ENCODE measurements at regions not wholly inside any gene's neighbourhood (a gene's known extent, or its start where the extent isn't known, plus 50 kb on each side); places are given as distances from the start of the nearest gene placed in this dataset.
"Not testable (repeated sequence)": the region's sequence is repeated elsewhere in the genome, so short reads cannot be mapped to it uniquely, and the experiment has no call there.

GRCh38 chr1:234841281-234841680, 231.3 kb upstream of the IRF2BP2 start:
- DNase-seq (ENCODE audit: low read depth): no peak

- DNase-seq (ENCODE audit: low read depth): no peak
These were observed 230.9 kb upstream of the IRF2BP2 start for GRCh38 chr1:234840843-234841242.

- DNase-seq (ENCODE audit: low read depth): no peak
These were observed 230.3 kb upstream of the IRF2BP2 start for GRCh38 chr1:234840253-234840652.

DNA sequence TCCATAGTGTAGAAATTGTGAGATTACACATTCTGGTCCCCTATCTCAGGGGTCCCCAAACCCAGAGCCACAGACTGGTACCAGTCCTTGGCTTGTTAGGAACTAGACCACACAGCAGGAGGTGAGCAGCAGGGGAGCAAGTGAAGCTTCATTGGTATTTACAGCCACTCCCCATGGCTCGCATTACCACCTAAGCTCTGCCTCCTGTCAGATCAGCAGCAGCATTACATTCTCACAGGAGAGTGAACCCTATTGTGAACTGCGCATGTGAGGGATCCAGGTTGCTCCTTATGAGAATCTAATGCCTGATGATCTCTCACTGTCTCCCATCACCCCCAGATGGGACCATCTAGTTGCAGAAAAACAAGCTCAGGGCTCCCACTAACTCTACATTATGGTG, 229.7 kb upstream of the IRF2BP2 start:
- DNase-seq (ENCODE audit: low read depth): no peak

DNA sequence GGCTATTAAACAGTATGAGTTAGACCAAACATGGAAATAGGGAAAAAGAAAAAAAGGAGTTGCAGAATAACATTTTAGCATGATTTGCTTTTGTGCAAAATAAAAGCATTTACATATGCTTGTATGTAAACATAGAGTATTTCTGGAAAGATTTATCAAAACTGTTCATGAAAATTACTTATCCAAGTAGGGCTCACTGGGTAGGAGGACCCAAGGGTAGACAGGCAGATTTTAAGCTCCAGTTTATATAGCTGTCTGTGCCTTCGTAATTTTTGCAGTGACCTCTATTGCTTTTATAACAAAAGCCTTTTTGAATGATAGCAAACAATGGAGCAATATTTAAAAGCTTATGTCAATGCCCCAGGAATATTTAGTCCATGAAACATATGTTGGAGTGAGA, 228.8 kb upstream of the IRF2BP2 start:
- DNase-seq (ENCODE audit: low read depth): no peak

DNA sequence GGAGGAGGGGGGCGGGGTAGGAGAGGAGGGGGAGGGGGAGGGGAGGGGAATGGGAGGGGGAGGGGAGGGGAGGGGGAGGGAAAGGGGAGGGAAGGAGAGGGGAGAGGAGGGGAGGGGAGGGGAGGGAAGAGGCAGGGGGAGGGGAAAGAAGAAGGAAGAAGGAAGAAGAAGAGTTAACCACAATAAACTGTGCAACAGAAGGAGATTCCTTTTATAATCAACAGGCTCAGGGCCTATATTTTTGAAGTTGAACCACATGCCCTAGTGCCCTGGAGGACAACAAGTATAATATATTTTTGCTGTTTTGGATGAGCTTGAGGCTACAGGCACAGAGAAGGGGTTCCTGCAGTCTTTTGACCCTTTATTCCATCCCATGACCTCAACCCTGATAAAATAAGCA, 228.2 kb upstream of the IRF2BP2 start:
- DNase-seq (ENCODE audit: low read depth): no peak

DNA sequence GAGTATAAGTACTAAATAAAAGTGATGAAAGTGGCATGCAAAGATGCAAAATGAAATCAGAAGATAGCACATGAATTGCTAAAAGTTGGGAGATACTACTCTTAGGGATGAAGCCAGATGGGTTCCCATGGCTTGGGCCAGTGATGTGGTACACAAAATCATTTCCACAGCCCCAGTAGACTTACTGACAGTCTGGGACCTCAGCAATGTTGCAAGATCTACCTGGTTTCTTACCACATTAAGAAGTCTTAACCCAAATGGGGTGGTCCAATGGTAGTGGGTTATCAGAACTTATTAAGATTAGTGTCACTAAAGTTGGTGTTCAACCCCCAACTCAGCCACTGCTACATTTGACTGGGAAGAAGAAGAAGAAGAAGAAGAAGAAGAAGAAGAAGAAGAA, 227.7 kb upstream of the IRF2BP2 start:
- no peak for DNase-seq (ENCODE audit: low read depth)

GRCh38 chr1:234836776-234837357, 226.9 kb upstream of the IRF2BP2 start:
- no peak for DNase-seq (ENCODE audit: low read depth)

- no peak for DNase-seq (ENCODE audit: low read depth)
These were observed 226.2 kb upstream of the IRF2BP2 start for GRCh38 chr1:234836045-234836681.

GRCh38 chr1:234835239-234835638, 225.3 kb upstream of the IRF2BP2 start:
- no peak for DNase-seq (ENCODE audit: low read depth)

DNA sequence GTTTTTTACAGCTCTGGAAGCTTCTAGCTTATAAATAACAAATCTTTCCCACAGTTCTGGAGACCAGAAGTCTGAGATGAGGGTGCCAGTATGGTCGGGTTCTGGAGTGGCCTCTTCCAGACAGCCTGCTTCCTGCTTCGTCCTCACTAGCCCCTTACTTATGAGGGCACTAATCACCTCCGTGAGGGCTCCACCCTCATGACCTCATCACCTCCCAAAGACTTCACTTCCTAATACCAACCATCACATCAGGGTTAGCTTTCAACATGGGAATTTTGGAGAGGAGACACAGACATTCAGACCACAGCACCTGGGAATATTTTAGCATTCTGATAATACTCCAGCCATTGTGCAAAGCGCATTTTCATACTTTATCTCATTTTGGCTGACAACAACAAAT, 223.7 kb upstream of the IRF2BP2 start:
- no peak for DNase-seq (ENCODE audit: low read depth)

GRCh38 chr1:234833118-234833517, 223.1 kb upstream of the IRF2BP2 start:
- DNase-seq (ENCODE audit: low read depth): no peak

GRCh38 chr1:234827656-234828055, 217.7 kb upstream of the IRF2BP2 start:
- no peak for DNase-seq (ENCODE audit: low read depth)

GRCh38 chr1:234827181-234827580, 217.2 kb upstream of the IRF2BP2 start:
- no peak for DNase-seq (ENCODE audit: low read depth)

- no peak for DNase-seq (ENCODE audit: low read depth)
These were observed 216.4 kb upstream of the IRF2BP2 start for GRCh38 chr1:234826352-234826751.

- DNase-seq (ENCODE audit: low read depth): no peak
These were observed 215.7 kb upstream of the IRF2BP2 start for GRCh38 chr1:234825498-234826165.

GRCh38 chr1:234824836-234825235, 214.9 kb upstream of the IRF2BP2 start:
- DNase-seq (ENCODE audit: low read depth): not testable (repeated sequence)

DNA sequence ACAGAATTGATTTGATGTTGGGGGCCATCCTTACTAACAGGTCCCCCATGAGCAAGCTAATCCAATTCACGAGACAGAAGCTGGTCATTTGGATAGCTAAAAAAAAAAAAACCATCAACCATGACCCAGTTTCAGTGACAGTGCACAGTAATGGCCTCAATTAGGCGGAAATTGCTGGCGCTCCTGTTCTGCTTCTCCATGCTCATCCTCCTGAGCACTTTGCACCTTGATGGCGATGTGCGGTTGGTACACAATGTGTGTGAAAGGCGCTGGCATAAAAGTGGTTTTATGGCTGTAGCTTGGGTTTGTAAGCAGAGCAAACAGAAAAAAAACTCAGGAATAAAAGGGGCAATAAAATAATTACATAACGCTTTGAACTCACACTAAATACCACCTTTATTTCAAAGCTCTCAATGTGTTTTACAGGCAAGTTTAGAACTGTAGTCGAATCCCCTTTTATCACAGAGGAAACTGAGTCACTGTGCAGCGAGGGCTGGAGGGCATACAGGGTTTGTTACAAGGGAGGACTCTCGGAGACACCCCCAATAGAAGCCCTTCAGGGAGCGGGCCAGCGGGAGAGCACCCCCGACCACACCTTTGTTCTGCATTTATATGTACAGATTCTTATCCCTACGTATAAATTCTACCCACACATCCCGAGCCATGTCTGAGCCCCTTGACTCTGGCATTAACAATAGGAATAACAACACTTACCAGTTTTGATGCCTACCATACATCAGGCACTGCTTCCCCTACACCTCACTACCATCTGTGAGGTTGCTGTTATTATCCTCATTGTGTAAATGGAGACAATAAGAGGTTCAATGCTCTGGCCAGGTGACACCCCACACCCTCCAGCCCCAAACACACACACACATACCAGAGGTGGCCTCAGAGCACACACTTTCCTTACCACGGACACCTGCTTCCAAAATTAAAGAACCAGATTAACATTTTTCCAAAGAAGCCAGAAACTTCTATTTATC, 213.5 kb upstream of the IRF2BP2 start:
- DNase-seq (ENCODE audit: low read depth): no peak

GRCh38 chr1:234821840-234822239, 211.9 kb upstream of the IRF2BP2 start:
- DNase-seq (ENCODE audit: low read depth): no peak

DNA sequence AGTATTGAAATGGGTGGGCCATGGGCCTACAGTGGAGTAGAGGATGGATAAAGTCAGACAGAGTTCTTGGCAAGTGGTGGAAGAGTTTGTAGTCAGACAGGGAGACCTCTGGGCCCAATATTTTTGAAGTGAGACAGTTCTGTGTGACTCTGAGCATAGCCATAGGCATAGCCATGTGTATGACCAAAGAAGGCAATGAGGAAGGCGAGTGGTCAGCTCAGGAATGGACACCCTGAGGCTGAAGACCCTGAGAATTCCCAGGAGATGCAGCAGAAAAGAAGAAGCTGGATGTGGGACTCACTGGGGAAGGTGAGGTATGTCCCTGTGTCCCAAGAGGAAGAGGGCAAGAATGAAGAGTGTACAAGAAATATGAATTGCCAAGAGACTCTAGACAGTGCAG, 210.6 kb upstream of the IRF2BP2 start:
- no peak for DNase-seq (ENCODE audit: low read depth)

GRCh38 chr1:234819845-234820244, 209.9 kb upstream of the IRF2BP2 start:
- not testable (repeated sequence) for DNase-seq (ENCODE audit: low read depth)

DNA sequence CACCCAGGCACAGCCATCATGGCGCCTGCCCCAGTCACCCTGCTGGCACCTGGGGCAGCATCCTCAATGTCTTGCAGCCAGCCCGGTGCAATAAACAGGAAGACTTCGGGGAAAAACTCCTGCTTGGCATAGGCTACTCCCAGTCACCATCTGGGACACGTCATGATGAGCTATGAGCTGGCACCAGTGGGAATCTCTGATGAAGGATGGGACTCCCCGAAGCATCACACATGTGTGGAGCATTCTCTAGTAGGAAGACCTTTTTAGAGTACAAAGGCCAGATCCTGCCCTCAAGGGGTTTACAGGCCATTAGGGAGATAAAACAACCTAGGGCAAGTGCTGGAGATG, 208.0 kb upstream of the IRF2BP2 start:
- DNase-seq (ENCODE audit: low read depth): not testable (repeated sequence)

Data from stimulated activated CD4-positive, alpha-beta T cell treated with anti-CD3 and anti-CD28 coated beads, Interleukin-2, amount 100 ng/mL, for 4 hours (primary cell).